Stomach (tissue), 8 donors: ENCODE measurements at regions not wholly inside any gene's neighbourhood (a gene's known extent, or its start where the extent isn't known, plus 50 kb on each side); places are given as distances from the start of the nearest gene placed in this dataset.
"Not testable (repeated sequence)": the region's sequence is repeated elsewhere in the genome, so short reads cannot be mapped to it uniquely, and the experiment has no call there.

Experiments used
- DNase-seq, 2 donors: peaks; one replicate each; pipeline versions ENCODE4 v3.0.0 to v3.0.0-alpha.2; 2013 to 2019
- H3K27ac ChIP-seq, 5 donors: fragments of 200-600 bp in 4 of 5; sonication (generic) in 4 of 5; one replicate each; pipeline ENCODE4 v1.5.1; 2013 to 2019; ENCODE audit warnings: mild to moderate bottlenecking in 1 of 5, moderate library complexity in 1 of 5
- H3K27me3 ChIP-seq, 3 donors: fragments of 200-600 bp; sonication (generic); one replicate each; pipeline ENCODE4 v1.5.1; 2017 to 2019; ENCODE audit warnings: mixed run types in 1 of 3
- H3K36me3 ChIP-seq, 4 donors: fragments of 200-600 bp; sonication (generic); 1 replicate in 3 of 4; 2 replicates in 1 of 4; pipeline ENCODE4 v1.5.1; 2016 to 2019
- H3K4me1 ChIP-seq, 4 donors: fragments of 200-600 bp; sonication (generic); one replicate each; pipeline ENCODE4 v1.5.1; 2016 to 2019
- H3K4me3 ChIP-seq, 4 donors: fragments of 200-600 bp; sonication (generic) in 3 of 4; one replicate each; pipeline ENCODE4 v1.5.1; 2016 to 2019; ENCODE audit warnings: mild to moderate bottlenecking in 1 of 4
- H3K9me3 ChIP-seq, 4 donors: fragments of 200-600 bp; sonication (generic); one replicate each; pipeline ENCODE4 v1.5.1; 2016 to 2019
- EP300 ChIP-seq: sonication (generic); formaldehyde crosslinking; IDR thresholded peaks from one replicate; pipeline ENCODE4 v1.6.1; 2017; ENCODE audit warnings: antibody characterized with exemption
- POLR2A ChIP-seq, 4 donors: fragments of 450-650 bp; IDR thresholded peaks; one replicate each; pipeline ENCODE4 v1.6.1; 2016; ENCODE audit warnings: antibody characterized with exemption in 4 of 4, control low read depth in 2 of 4, mild to moderate bottlenecking in 1 of 4, moderate library complexity in 1 of 4
- POLR2AphosphoS5 ChIP-seq, 3 donors: sonication (generic); formaldehyde crosslinking; IDR thresholded peaks; one replicate each; pipeline ENCODE4 v1.6.1; 2016; ENCODE audit warnings: antibody characterized with exemption in 3 of 3
- WGBS, 5 donors: extraction: QIAGEN DNeasy Blood & Tissue Kit in 3 of 5; methylation state at CpG; one replicate each; pipeline versions ENCODE4 v1.1.5 to v1.1.7; 2013 to 2018; 5-methylcytosine and 5-hydroxymethylcytosine counted together
- intact Hi-C: fragments of 100-400 bp; cut with DNase I; formaldehyde crosslinking; loops from one replicate; pipeline ENCODE4 v1.15.1; 2023; ENCODE audit warnings: low total_unique reads
- TF ChIP-seq, protein P1 (sequence below), 7 experiments: fragments of 450-650 bp in 4 of 7; fragments of 200-600 bp in 3 of 7; sonication (generic) in 3 of 7; IDR thresholded peaks; one replicate each; pipeline ENCODE4 v1.5.1; 2016 to 2019; ENCODE audit warnings: antibody characterized with exemption in 7 of 7, control low read depth in 2 of 7, mild to moderate bottlenecking in 1 of 7
- donor health status: healthy with polysubstance abuse.
- donor health status: Bipolar disorder and iron deficiency.
- donor health status: healthy.

DNA sequence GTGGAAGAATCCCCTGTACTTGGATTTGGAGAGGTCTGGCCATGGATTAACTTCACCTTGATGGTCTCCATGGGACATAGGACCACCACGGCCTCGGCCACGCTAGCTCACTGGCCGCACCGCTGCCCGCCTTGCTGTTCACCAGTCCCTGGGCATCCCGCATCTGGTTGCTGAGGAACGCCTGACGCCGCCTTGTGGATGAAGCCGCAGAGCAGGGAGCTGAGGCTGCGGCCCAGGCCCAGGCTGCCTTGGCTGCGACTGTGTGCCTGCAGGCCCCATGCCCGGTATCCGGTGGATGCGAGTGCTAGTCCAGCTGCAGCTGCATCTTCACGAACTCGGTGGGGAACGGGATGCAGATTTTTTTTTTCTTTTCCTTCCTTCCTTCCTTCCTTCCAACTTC, 1407.1 kb downstream of the UQCRFS1 start:
- TF ChIP-seq POLR2A (IDR thresholded peaks at IDR 0.05) (no peak), POLR2AphosphoS5 (IDR thresholded peaks at IDR 0.05) (no peak), EP300 (no peak)
- TF ChIP-seq, protein P1, sequence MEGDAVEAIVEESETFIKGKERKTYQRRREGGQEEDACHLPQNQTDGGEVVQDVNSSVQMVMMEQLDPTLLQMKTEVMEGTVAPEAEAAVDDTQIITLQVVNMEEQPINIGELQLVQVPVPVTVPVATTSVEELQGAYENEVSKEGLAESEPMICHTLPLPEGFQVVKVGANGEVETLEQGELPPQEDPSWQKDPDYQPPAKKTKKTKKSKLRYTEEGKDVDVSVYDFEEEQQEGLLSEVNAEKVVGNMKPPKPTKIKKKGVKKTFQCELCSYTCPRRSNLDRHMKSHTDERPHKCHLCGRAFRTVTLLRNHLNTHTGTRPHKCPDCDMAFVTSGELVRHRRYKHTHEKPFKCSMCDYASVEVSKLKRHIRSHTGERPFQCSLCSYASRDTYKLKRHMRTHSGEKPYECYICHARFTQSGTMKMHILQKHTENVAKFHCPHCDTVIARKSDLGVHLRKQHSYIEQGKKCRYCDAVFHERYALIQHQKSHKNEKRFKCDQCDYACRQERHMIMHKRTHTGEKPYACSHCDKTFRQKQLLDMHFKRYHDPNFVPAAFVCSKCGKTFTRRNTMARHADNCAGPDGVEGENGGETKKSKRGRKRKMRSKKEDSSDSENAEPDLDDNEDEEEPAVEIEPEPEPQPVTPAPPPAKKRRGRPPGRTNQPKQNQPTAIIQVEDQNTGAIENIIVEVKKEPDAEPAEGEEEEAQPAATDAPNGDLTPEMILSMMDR (IDR thresholded peaks at IDR 0.05) = no peak
- H3K27ac ChIP-seq = no peak overlapping the region
- H3K9me3 ChIP-seq = peaks cover 0 to 23% (median 2%) of the 10 kb centered on the region in 4 donors
- 95 to 97% (median 96%) methylated on average over 15 to 19 of the region's 19 CpGs for WGBS, 5 donors
- no peak for DNase-seq
- peaks cover 0 to 24% (median 21%) of the 10 kb centered on the region in 4 donors for H3K36me3 ChIP-seq
- no peaks in the 10 kb centered on the region for H3K4me1 ChIP-seq
- no peaks in the 10 kb centered on the region for H3K27me3 ChIP-seq
- intact Hi-C loops = no loop called here
- H3K4me3 ChIP-seq = no peak overlapping the region

DNA sequence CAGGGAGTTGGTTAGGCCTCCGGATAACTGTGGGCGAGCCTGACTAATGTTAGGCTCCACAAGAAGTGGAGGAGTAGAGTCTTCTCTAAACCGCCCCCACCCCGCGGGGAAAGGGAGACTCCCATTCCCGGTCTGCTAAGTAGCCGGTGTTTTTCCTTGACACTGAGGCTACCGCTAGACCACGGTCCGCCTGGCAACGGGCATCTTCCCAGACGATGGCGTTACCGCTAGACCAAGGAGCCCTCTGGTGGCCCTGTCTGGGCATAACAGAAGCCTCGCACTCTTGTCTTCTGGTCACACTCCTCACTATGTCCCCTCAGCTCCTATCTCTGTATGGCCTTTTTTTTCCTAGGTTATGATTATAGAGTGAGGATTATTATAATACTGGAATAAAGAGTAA, 1410.7 kb downstream of the UQCRFS1 start:
- intact Hi-C loops, H3K27ac ChIP-seq, H3K4me3 ChIP-seq, DNase-seq, H3K27me3 ChIP-seq, H3K4me1 ChIP-seq: not testable (repeated sequence)
- peaks cover 0 to 45% (median 36%) of the 10 kb centered on the region in 4 donors for H3K36me3 ChIP-seq
- peaks cover 0 to 12% (median 0%) of the 10 kb centered on the region in 4 donors for H3K9me3 ChIP-seq
- 59 to 76% (median 70%) methylated on average over 15 of the region's 15 CpGs for WGBS, 5 donors

DNA sequence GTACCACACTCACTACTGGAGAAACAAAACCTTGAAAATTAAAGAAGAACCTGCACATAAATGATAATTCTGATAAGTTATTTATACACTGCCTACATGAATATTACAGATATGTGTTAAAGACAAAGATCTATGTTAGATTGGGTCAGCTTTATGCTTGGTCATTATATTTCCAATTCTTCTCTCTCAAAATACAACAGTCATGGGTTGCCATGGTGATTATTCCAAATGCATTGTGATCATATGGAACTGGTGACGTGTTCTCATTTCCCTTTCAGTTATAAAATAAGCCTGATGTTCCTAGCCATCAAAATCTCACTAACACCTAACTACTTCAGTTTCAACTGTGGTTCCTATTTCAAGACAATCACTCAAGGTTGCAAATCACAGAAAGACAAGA, 1416.4 kb downstream of the UQCRFS1 start:
- no peaks in the 10 kb centered on the region for H3K9me3 ChIP-seq
- no peak for DNase-seq
- H3K36me3 ChIP-seq = peaks cover 0 to 23% (median 14%) of the 10 kb centered on the region in 4 donors
- TF ChIP-seq, protein P1 (IDR thresholded peaks at IDR 0.05) = no peak
- no peak for TF ChIP-seq POLR2AphosphoS5 (IDR thresholded peaks at IDR 0.05)
- no peak for TF ChIP-seq EP300
- TF ChIP-seq POLR2A (IDR thresholded peaks at IDR 0.05) = no peak
- H3K4me1 ChIP-seq = peaks cover 5 to 34% (median 29%) of the 10 kb centered on the region in 4 donors
- H3K4me3 ChIP-seq = no peak overlapping the region
- no peaks in the 10 kb centered on the region for H3K27me3 ChIP-seq
- no peak overlapping the region for H3K27ac ChIP-seq
- 86 to 97% (median 90%) methylated on average over 1 of the region's 1 CpG for WGBS, 5 donors
- intact Hi-C loops = no loop called here

DNA sequence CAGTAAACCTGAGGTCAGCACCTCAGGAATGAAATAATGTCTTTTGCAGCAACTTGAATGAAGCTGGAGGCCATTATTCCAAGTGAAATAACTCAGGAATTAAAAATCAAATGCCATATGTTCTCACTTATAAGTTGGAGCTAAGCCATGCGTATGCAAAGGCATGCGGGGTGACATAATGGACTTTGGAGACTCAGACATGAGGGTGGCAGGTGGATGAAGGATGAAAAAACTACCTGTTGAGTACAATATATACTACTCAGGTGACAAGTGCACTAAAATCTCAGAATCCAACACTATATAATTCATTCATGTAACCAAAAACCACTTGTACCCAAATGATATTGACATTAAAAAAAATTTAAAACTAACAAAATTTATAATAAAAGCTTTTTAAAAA, 1416.9 kb downstream of the UQCRFS1 start:
- H3K27me3 ChIP-seq = no peaks in the 10 kb centered on the region
- H3K4me3 ChIP-seq = no peak overlapping the region
- DNase-seq = no peak
- H3K4me1 ChIP-seq = peaks cover 5 to 39% (median 32%) of the 10 kb centered on the region in 4 donors
- no peak overlapping the region for H3K27ac ChIP-seq
- H3K36me3 ChIP-seq = peaks cover 0 to 23% (median 14%) of the 10 kb centered on the region in 4 donors
- 46 to 97% (median 47%) methylated on average over 2 of the region's 2 CpGs for WGBS, 5 donors
- TF ChIP-seq, protein P1 (IDR thresholded peaks at IDR 0.05) = no peak
- TF ChIP-seq POLR2AphosphoS5 (IDR thresholded peaks at IDR 0.05) (no peak), EP300 (no peak)
- intact Hi-C loops = no loop called here
- H3K9me3 ChIP-seq = no peaks in the 10 kb centered on the region

DNA sequence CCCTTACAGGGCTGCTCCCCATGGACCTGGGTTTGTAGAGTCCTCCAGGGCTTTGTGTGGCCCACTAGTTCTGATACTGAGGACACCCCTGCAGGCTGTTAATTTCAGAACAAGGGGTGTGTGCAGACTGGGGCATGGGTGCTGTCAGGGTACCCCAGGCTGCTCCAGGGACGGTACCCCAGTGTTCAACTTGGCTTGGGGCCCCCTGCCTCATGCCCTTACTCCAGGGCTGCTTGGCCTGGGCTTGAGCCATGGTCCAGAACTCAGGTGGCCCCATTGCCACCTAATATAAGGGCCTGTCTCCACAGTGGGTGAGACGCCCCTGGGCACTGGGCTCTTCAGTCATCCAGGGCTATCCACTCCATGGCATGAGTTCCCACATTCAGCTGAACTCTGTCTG, 1417.6 kb downstream of the UQCRFS1 start:
- Histone ChIP-seq H3K4me1 (peaks cover 5 to 42% (median 33%) of the 10 kb centered on the region in 4 donors), H3K9me3 (no peaks in the 10 kb centered on the region), H3K27ac (peak overlapping the region in 1 of 5 donors; percentile 90), H3K4me3 (peak overlapping the region in 1 of 4 donors; percentile 77), H3K27me3 (no peaks in the 10 kb centered on the region), H3K36me3 (peaks cover 0 to 23% (median 14%) of the 10 kb centered on the region in 4 donors)
- no peak for DNase-seq
- 97 to 100% (median 100%) methylated on average over 1 to 2 of the region's 2 CpGs for WGBS, 5 donors
- intact Hi-C loops = no loop called here
- no peak for TF ChIP-seq POLR2AphosphoS5 (IDR thresholded peaks at IDR 0.05)
